Thyroid gland (tissue), 4 donors: ENCODE measurements at regions not wholly inside any gene's neighbourhood (a gene's known extent, or its start where the extent isn't known, plus 50 kb on each side); places are given as distances from the start of the nearest gene placed in this dataset.

ENCODE experiments used
- CTCF ChIP-seq, 6 experiments: fragments of 200-600 bp in 3 of 6; fragments of 450-650 bp in 3 of 6; sonication (generic) in 3 of 6; IDR thresholded peaks; one replicate each; pipeline ENCODE4 v1.5.1; 2016 to 2019; ENCODE audit warnings: antibody characterized with exemption in 6 of 6, mild to moderate bottlenecking in 2 of 6, inconsistent platforms in 1 of 6, moderate library complexity in 1 of 6
- POLR2A ChIP-seq, 2 donors: fragments of 450-650 bp; IDR thresholded peaks; one replicate each; pipeline ENCODE4 v1.6.1; 2017; ENCODE audit warnings: antibody characterized with exemption in 2 of 2, mild to moderate bottlenecking in 2 of 2, moderate library complexity in 1 of 2

DNA sequence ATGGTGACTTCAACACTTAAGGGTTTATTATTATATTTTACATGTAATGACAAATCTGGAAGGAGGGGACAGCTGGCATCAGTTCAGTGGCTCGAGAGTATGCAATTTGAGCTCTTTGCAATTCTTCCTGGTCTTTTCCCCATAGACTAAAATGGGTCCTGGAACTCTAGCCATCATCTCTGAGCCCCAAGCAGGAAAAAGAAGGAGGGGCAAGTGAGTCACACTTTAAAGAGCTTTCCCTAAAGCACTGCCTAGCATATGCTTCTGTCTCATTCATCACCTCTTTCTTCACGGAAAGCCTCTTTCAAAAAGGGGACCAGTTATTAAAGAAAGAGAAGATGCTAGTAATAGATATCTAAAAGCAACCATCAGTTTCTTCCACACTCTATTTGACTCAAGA lies 466.3 kb downstream of the ZIC1 start:
- TF ChIP-seq CTCF (IDR thresholded peaks at IDR 0.05): no peak
- no peak for TF ChIP-seq POLR2A (IDR thresholded peaks at IDR 0.05)
